NCI-H82 treated with DMSO at 0.1 percent for 48 hours (cell line): ENCODE measurements at regions not wholly inside any gene's neighbourhood (a gene's known extent, or its start where the extent isn't known, plus 50 kb on each side); places are given as distances from the start of the nearest gene placed in this dataset.
"Not testable (repeated sequence)": the region's sequence is repeated elsewhere in the genome, so short reads cannot be mapped to it uniquely, and the experiment has no call there.

ENCODE experiments used
- DNase-seq: peaks from one replicate; lab custom pipeline; 2025; ENCODE audit not compliant: unreplicated experiment; lab: John Stamatoyannopoulos, UW

DNA sequence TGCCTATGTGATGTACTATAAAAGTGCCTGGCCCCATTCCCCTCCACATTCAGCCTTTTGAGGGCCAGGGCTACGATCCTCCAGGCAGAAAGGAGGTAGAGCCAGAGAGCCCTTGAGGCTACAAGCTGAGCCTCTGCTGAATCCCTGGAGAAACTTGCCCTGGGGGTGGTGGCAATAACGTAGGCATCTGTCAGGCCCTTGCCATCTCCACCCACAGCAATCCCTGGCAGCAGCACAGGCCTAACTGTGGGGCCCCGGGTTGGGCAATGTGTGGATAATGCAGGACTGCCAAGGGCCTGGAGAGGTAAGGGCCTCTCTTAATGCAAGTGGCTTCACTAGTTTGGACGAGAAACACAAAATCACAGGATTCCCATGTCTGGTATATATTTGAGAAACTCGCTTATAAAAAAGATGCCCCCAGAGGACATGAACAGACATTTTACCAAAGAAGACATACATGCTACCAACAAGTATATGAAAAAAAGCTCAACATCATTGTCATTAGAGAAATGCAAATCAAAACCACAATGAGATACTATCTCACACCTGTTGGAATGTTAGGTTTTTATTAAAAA, 99.0 kb downstream of the QRSL1 start:
- DNase-seq, result no peak

DNA sequence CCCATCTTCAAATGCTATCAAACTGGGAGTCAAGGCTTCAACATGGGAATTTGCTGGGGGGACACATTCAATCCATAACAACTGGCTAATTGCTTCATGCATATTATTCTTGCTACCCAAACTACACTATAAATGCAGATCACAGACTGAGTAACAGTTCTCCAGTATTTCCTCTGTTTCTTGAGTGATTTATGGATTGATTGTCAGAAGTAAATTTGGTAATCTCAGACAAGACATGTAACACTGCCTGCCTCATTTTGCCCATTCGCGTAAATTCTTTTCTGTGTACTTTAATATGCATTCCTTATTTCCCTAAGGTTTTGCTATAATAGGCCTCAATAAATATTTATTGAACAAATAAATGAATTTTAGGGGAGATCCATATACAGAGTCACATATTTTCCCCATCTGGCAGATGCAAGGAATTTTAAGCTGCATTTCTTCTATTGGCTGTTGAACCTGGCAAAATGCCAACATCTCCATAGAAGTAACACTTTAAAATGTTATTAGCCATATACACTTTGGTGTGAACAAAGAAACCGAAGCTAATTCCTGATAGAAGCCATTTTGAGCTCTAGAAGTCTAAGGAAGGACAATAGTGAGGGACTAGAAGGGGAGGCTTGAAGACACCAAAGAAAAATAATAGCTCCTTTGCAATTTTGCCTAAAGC, 98.2 kb downstream of the QRSL1 start:
- DNase-seq, result no peak

DNA sequence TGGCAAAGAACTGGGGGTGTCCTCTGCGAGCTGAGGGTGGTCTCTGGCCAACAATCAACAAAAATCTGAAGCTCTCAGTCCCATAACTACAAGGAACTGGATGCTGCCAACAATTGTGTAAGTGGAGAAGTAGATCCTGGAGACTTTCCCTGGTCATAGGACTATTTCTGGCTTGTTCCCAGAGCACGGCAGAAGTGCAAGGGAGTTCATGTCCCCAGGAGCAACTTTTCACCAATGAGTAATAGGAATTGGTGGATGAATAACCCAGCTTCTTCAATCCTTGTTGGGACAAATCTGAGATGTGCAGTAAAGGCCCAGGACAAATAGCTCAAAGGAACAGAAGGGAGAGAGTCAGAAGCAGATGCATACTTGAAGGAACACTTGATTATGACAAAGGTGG, 95.5 kb downstream of the QRSL1 start:
- DNase-seq, result no peak

DNA sequence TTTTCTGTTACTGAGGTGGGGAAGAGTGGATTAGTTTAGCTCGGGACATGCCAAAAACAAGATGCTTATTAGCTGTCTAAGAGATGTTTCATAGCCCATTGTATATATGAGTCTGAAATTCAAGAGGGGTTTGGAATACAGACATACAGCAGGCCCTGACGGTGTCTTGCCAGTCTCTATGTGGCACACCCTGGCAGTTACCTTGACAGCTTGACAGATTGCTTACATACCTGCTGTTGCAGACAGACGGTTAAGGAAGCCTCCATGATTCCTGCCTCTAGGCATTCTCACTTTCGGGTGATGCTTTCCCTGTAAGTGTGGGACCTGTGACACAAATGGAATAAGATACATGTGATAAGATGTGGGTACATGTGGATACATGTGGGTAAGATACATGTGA, 95.0 kb downstream of the QRSL1 start:
- no peak for DNase-seq

DNA sequence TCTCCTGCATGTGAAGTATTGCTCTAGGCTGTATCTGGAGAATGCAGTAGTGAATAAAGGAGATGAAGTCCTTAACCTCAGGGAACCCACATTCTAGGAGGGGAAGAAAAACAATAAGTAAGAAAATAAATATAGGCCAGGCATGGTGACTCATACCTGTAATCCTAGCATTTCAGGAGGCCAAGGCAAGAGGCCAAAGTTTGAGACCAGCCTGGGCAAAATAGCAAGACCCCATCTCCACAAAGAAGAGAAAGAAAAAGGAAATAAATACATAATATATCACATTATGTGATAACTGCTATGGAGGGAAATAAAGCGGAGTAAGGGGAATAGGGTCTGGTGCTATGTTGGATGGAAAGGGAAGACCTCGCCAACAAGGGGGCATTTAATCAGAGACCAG, 94.0 kb downstream of the QRSL1 start:
- DNase-seq, result not testable (repeated sequence)

DNA sequence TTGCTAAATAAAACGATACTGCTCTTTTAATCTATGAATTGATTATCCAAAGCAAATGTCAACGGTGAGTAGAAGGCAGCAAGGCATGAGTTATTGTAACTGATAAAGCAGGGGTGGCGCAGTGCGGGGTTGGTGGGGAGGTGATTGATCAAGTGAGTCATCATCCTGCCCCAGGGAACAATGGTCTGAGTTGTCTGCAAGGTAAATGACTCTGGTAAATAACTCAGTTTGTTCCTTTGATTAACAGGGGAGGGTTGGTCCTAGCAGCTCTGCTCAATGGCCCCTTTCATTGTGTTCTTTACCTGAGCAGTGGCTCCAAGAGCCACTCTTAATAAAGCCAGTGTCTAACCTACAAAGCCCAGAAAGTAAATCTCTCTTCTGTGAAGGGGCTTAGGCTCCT, 91.8 kb downstream of the QRSL1 start:
- DNase-seq, result not testable (repeated sequence)
